GM21529 (cell line): ENCODE measurements at regions not wholly inside any gene's neighbourhood (a gene's known extent, or its start where the extent isn't known, plus 50 kb on each side); places are given as distances from the start of the nearest gene placed in this dataset.
"Not testable (repeated sequence)": the region's sequence is repeated elsewhere in the genome, so short reads cannot be mapped to it uniquely, and the experiment has no call there.

Experiments
- ATAC-seq: cut with Tn5 transposase; IDR thresholded peaks from one replicate; pipeline ENCODE4 v1.9.1; 2021; ENCODE audit not compliant: unreplicated experiment

DNA sequence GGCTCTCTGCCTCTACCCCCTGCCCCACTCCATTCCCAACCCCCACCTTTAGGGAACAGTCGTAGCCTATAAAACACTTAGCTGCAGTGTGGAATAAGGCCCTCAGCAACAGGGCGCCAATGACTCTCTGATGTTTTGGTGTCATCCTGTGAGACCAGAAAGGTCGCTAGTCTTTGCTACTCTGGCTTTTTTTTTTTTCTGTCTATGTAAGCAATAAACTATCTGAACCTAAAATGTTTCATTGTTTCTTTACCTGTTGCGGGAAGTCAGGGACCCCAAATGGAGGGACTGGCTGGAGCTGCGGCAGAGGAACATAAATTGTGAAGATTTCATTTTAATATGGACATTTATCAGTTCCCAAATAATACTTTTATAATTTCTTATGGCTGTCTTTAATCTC is 154.6 kb downstream of the COPS8 start:
- ATAC-seq = no peak

DNA sequence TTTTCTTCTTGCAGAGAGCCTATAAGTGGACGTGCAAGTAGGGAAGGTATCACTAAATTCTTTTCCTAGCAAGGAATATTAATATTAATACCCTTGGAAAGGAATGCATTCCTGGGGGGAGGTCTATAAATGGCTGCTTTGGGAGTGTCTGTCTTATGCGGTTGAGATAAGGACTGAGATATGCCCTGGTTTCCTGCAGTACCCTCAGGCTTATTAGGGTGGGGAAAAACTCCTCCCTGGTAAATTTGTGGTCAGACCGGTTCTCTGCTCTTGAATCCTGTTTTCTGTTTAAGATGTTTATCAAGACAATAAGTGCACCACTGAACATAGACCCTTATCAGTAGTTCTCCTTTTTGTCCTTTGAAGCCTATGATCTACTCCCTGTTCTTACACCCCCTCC is 155.2 kb downstream of the COPS8 start:
- not testable (repeated sequence) for ATAC-seq

DNA sequence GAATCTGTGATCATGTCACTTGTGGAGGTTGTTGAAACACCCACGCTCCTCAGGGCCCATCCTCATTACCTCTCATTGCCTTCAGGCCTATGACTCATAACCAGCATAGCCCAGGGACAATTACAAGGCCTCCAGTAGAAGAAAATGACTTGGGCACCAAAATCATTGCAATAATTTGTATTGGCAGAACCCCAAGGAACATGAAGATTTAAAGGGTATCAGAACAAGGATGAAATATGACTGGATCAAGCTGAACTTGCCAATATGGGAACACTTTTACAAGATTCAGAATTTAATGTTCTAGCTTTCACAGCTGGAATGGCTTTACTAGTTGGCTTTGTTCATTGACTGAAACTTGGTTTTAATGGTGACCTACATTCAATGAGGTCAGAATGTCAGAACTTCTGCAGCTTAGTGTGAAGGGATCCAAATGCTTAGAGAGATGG is 156.4 kb downstream of the COPS8 start:
- no peak for ATAC-seq

DNA sequence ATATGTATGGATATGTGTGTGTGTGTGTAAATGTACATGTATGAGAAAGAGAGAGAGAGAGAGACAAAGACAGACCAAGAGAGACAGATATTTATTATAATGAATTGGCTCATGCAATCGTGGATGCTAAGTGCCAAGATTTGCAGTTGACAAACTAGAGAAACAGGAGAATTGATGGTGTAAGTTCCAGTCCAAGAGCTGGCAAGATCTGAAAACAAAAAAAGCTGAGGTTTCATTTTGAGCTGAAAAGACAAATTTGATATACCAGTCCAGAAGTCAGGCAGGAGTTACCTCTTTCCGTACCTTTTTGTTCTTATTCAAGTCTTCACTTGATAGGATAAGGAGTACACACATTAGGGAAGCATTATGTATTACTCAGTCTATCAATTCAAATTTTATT is 157.8 kb downstream of the COPS8 start:
- no peak for ATAC-seq

DNA sequence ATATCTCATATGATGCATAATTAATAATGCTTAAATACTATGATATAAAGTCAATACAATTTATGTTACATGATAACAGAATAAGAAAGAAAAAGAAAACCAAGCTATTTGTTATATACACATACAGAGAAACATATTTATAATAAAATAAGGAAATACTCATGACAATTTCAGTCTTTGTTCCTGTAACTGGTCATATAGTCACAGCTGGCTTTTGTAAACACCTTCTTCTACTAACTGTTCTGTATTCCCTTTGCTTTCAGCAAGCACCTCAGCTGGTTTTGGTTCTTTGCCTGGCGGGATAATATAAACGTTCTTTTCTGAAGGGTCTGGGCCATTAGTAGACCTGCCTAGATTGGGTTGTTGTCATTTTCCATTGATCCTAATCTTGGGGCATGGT is 158.5 kb downstream of the COPS8 start:
- ATAC-seq = no peak

DNA sequence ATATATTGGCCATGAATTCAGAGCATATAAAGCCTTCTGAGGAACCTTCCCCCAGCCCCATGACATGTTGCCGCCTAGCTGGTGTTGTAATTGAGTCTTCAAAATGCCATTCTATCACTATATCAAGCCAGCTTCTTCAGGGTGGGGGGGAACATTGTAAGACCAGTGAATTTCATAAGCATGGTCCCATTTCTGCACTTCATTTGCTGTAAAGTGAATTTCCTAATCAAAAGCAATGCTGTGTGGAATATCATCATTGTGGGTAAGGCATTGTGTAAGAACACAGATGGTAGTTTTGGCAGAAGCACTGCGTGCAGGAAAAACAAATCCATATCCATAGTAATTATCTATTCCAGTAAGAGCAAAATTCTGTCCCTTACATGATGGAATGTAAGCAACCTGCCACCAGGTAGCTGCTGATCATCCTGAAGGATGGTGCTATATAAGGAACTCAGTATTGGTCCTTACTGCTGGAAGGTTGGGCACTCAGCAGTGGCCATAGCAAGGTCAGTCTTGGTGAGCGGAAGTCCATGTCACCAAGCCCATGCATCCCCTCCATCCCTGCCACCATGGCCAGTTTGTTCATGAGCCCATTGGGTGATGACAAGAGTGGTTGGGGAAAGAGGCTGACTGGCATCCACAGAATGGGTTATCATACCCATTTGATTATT is 159.4 kb downstream of the COPS8 start:
- no peak for ATAC-seq

DNA sequence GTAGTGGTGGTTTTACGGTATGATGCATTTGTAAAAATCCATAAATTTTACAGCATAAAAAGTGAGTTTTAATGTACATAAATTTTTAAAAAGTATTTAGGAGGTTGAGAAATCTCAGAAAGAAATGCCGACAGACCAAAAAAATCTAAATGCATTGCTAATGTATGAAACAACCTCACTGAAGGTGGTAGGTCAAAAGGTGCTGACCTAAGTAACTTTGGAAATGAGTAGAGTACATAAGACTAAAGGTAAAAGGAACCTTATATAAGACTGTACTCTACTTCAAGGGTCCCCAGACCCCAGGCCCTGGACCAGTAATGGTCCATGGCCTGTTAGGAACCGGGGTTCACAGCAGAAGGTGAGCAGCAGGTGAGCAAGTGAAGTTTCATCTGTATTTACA is 163.4 kb downstream of the COL6A3 start:
- ATAC-seq = no peak

DNA sequence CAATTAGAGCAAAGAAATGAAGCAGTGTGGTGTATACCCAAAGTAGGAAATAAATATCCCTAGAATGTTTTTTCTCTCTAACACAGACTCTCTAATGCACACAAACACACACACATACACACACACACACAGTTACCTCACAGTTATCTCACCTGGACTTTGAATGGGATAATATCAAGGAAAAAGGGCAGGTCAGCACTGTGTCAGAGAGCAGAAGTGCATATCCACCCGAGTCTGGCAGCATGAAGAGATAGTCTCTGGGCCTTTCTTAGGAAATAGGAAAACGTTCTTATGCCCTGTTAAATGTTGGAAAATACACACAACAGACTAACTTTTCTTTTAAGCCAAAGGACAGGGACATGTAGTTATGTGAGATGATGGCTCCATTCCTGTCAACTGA is 162.0 kb downstream of the COL6A3 start:
- no peak for ATAC-seq

DNA sequence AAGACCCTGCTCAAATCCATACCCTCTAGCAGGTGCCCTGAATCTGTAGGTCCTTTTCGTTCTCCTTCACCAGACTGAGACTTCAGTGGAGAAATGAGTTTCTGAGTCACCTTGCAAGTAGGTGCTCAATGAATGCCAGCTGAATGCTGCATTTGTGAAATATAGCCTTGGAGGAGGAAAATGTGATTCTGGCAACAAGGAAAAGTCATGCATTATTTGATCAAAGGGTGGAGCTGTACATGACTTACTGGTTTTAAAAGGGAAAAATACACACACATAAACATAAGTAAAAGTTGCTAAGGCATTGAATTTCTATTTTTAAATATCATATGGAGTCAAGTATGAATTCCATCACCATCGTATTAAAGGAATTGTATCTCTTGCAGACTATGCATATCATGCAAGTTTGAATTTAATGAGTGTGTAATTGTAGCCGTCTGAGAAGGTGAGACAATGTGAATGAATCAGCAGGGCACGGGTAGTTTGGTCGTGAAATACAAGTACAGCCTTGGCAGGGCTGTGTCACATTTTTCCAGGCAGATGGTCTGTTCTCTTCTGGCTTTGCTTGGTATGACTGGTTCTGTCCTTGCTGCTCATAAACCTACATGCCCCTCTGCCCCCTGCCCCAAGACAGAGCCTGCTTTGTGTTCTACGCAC is 160.8 kb downstream of the COL6A3 start:
- ATAC-seq = no peak

DNA sequence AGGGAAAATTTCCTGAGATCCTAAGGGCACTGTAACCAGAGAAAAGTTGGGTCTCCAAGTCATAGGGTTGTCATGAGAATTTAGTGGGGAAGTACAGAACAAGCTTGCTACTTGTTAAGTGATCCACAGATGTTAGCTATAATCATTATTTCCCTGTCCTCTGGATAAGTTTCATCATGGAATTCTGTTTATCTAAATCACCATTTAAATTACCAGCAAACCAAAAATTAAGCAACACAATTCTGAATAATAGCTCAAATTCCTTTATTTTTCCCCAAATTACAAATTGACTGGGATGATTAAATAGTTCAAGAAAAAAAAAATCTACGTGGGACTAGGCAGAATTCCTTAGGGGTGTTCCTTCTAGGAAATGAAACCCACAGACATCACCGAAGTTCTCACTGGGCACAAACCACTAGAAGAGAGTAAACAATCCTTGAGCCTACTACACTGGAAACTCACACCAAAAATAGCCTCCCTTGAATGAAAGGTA is 159.5 kb downstream of the COL6A3 start:
- ATAC-seq = no peak

DNA sequence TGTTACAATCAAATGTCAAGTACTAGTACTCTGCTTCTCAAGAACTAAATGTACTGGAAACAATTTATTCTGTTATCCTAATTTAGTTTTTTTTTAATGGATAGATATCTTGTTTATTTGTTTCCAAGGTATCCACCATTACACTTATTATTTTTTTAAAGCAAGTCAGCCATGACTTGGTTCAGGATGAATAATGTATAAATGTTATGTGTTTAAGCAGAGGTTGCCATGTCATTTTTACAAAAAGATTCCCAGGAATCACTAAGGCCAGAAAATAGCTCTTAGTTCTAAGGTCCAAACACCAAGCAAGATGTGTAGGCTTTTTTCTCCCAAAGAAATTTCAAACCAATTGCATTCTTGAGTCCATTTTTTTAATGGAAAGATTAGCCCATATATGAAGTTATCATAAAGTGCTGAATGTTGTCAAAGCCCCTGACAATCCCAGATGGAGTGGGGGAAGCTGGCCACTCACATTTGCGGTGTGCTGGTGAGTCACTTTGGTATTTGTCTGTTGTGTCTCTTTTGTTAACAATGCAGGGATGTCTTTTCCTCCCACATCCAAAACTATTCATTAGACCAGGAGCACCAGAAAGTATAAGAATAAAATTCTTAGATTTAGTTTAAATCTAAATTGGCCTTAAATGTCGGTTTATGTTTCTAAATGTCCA is 158.9 kb downstream of the COL6A3 start:
- ATAC-seq = no peak

DNA sequence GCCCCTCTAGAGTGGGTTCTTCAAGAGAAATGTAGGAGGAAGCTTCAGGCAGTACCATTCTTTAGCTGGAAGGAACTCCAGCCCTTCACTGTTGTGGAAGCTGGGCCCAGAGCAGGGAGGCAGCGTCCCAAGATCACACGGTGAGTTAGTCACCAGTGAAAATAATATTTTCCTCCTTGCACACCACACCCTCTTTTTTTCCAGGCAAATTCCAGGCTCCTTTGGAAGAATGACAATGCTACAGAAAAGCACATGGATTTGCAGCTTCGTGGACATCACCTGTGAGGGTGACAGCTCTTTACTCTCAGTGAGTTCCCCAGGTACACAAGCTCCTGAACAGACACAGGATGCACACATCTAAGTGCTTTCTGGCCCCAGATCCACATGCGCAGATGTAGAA is 157.1 kb downstream of the COL6A3 start:
- no peak for ATAC-seq

DNA sequence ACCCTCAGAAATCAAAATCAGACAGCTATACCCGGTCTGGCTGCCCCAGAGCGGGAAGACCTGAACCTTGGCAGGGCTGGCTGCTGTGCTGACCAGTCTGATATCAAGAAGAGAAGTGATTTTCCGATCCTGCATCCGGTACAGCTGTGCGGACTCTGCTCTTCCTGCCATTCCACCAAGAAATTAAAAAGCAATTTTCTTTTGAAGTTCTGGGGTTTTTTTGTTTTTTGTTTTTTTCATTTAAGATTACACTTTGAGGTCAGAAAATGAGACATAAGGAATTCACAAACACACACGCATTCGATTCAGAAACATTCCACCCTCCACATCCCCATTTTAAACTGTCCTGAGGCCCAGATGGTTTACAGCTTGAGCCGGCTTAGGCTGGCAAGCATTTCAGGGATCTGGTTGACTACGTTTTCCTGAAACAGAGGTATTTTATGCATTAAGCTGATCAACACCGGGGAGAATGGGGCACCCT is 156.5 kb downstream of the COL6A3 start:
- no peak for ATAC-seq

DNA sequence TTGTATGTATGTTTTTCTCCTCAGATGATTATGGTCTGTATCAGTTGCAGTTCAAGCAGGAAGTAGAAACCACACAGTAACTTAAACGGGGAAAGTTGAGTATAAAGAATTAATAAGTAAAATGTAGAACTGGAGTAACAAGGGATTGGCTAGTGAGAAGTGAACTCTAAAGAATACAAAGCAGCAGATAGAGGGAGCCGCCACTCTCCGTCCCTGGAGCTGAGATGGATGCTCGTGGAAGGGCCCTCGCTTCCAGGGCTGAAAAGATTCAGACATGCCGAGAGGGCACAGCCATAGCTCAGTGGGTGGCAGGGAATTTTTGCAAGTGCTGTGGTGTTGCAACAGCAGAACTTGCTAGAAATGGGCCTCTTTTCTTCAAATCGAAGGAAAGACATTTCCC is 155.8 kb downstream of the COL6A3 start:
- ATAC-seq = no peak

DNA sequence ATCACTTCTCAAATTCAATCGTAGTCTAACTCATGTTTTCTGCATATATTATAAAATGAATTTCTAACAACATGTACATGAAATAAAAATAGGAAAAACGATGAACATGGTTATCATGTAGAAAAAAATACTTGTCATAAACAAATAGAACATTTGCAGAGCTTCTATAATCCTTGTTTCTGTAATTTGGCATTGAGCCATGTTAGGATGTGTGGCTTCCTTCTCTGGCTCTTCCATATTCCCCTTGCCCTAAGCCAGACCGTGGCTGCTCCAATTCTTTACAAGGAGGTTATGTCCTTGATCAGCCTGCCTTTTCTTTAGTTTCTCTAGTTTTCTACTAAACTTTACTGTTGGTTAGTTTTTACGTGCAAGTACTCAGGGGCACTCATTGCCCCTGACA is 155.3 kb downstream of the COL6A3 start:
- no peak for ATAC-seq

DNA sequence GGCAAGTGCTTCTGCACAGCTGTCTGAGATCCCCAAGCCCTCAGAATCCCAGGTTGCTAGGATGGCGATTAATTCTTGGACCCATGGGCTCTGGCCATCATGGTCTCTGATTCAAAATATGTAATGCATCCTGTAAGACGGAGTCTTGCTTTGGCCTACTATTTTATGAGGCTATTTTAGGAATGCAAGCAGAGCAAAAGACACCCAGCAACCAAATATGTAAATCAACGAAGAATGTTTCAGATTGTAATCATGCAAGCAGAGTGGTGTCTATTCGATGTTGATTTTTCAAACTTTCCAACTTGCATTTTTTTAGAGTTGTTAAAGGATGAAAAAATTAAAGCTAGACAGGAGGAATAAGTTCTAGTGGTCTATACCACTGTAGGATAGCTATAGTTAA is 154.8 kb downstream of the COL6A3 start:
- no peak for ATAC-seq

DNA sequence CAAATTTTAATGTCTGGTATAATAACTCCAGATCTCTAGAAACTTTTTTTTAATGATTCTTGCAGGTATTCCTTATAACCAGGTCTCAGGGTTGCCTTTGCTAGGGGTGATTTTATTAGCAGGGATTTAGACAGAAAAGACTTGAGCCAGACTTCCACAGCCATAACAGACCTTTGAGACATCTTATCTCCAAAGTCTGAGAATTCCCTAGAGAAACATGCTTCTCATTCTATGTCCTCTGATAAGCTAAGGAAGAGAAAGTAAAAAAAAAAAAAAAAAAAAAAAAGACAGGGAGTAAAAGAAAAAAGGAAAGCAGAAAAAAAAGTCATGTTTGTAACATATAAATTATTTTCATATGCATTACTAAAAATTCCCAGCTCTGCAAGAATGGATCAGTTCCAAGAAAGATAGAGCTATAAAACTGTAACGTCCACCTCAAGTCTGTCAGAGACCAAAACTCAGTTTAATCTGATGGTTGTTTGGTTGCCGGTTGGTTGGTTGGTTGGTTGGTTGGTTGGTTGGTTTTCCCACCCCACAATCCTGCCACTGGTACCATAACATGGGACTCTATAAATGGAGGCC is 153.8 kb downstream of the COL6A3 start:
- no peak for ATAC-seq

DNA sequence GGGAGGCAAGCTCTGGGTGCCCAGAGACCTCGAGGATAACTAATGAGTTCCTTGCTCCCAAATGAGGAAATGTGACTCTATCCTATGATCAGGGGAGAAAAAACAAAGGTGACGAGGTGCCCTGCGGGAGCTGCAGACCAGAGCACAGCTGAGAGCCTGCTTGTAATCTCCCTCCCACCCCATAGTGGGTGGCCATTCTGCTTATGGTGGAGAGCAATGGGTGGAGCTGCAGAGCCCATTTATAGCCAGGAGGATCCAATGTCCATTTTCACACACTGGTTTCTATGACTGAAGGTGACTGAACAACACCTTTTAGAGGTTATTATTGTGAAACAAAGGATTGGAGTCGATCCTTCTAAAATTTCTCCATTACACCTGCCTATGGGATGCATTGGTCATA is 153.3 kb downstream of the COL6A3 start:
- no peak for ATAC-seq

DNA sequence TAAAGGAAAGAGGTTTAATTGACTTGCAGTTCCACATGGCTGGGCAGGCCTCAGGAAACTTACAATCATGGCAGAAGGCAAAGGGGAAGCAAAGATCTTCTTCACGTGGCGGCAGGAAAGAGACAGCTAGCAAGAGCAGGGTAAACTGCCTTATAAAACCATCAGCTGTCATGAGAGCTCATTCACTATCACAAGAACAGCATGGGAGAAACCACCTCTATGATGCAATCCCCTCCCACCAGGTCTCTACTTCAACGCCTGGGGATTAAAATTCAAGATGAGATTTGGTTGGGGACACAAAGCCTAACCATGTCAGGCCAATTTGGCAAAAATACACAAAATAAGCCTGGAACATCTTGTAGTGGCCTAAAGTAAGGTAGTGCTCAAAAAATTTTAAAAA is 152.6 kb downstream of the COL6A3 start:
- ATAC-seq = no peak

DNA sequence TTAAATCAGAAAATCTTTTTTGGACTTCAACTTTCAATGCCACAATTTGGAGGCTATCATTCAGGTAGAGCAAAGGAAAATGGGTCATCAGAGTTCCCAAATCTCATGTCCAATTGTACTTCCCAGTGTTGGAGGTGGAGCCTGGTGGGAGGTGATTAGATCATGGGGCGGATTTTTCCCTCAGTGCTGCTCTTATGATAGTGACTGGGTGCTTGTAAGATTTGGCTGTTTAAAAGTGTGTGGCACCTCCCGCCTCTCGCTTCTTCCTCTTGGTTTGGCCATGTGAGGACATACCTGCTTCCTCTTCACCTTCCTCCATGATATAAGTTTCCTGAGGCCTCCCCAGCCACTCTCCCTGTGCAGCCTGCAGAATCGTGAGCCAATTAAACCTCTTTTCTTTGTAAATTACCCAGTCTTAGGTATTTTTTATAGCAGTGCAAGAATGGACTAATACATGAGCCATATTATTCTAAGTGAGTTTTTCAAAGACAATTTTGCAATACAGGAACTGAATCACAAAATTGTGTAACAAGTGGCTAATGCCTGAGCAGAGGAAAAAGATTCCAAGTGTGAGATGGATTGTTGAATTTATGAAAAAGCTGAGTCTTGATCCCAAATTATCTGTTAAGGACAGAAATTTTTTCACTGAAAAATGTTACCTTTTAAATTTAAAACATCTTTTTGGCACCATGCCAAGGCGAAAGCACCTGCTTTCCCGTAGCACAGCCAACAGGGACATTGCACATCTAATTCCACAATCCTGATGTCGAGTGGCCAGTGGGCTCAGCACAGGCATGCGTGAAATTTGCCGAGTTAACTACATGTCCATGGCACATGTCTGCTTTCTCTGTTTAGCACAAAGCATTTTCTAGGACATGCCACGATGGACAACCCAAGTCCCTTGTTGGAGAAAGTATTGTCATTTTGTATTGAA is 150.9 kb downstream of the COL6A3 start:
- no peak for ATAC-seq
